HepG2 (cell line): ENCODE measurements at regions not wholly inside any gene's neighbourhood (a gene's known extent, or its start where the extent isn't known, plus 50 kb on each side); places are given as distances from the start of the nearest gene placed in this dataset.

Experiments
- ATAC-seq: fragments of 200-7000 bp; cut with Tn5 transposase; 3 replicates; pipeline ENCODE4 v1.9.1; 2020; ENCODE audit warnings: mild to moderate bottlenecking, moderate library complexity
- BruUV-seq: library from RNA; stranded (reverse); fragments of 400-500 nt; replicated peaks from 2 replicates; lab custom pipeline; 2021; lab: Mats Ljungman, UMichigan
- CTCF ChIA-PET: fragments of 300-600 bp; formaldehyde crosslinking; extraction: SDS; loops from one replicate; lab custom pipeline; 2021; ENCODE audit warnings: low total read pairs, inconsistent platforms, low intra/inter-chr PET ratio; lab: Yijun Ruan, JAX
- POLR2A ChIA-PET: fragments of 350-600 bp; sonication (Branson Sonifier 250); formaldehyde crosslinking; loops from one replicate; lab custom pipeline; 2020; ENCODE audit warnings: antibody characterized with exemption, inconsistent platforms; lab: Yijun Ruan, JAX
- DNase-seq: peaks from one replicate; pipeline ENCODE4 v3.0.0-alpha.2; 2015; ENCODE audit warnings: low spot score
- FAIRE-seq: peaks from 3 replicates; lab custom pipeline; 2011; peaks lifted over from hg19 to GRCh38; lab: Jason Lieb, UNC
- H2AFZ ChIP-seq: one replicate; pipeline ENCODE4 v1.6.1; 2011; ENCODE audit warnings: low read length, inconsistent platforms
- H3K27ac ChIP-seq: fragments of 300-600 bp; 3 replicates; pipeline ENCODE4 v1.8.0; 2011; ENCODE audit warnings: mixed run types, mild to moderate bottlenecking, mixed read lengths, low read length, inconsistent platforms; ENCODE audit not compliant: insufficient read depth; ENCODE audit errors: extremely low read length
- H3K27me3 ChIP-seq, 2 experiments: fragments of 200-600 bp in 1 of 2; 2 replicates in 1 of 2; 3 replicates in 1 of 2; pipeline versions ENCODE4 v1.6.0 to v1.8.0; 2011; ENCODE audit warnings: low read length in 2 of 2, mild to moderate bottlenecking in 2 of 2, moderate library complexity in 2 of 2, inconsistent platforms in 1 of 2; ENCODE audit not compliant: insufficient read depth in 2 of 2, control insufficient read depth in 1 of 2
- H3K36me3 ChIP-seq, 2 experiments: fragments of 200-600 bp in 1 of 2; replicated peaks in 1 of 2; 2 replicates in 1 of 2; 3 replicates in 1 of 2; pipeline versions ENCODE4 v1.5.1 to v1.8.0; 2011; ENCODE audit warnings: low read length in 2 of 2, inconsistent platforms in 1 of 2; ENCODE audit not compliant: insufficient read depth in 2 of 2, control insufficient read depth in 1 of 2
- H3K4me1 ChIP-seq: 2 replicates; pipeline ENCODE4 v1.5.1; 2012; ENCODE audit warnings: low read length, inconsistent platforms; ENCODE audit not compliant: insufficient read depth
- H3K4me2 ChIP-seq: 2 replicates; pipeline ENCODE4 v1.6.0; 2011; ENCODE audit warnings: low read depth, low read length, inconsistent platforms
- H3K4me3 ChIP-seq, 3 experiments: fragments of 200-600 bp in 1 of 3; sonication (generic), shearing (Covaris generic) in 1 of 3; replicated peaks in 1 of 3; 2 replicates each; pipeline ENCODE4 v1.5.1; 2011 to 2016; ENCODE audit warnings: low read length in 3 of 3, inconsistent platforms in 2 of 3, low read depth in 2 of 3, mild to moderate bottlenecking in 2 of 3, control low read depth in 1 of 3, mixed read lengths in 1 of 3; ENCODE audit not compliant: insufficient read depth in 1 of 3
- H3K79me2 ChIP-seq: one replicate; pipeline ENCODE4 v1.6.1; 2011; ENCODE audit warnings: low read length, inconsistent platforms; ENCODE audit not compliant: insufficient read depth
- H3K9ac ChIP-seq: 2 replicates; pipeline ENCODE4 v1.6.0; 2011; ENCODE audit warnings: mild to moderate bottlenecking, low read depth, low read length, inconsistent platforms; ENCODE audit not compliant: insufficient read depth
- H3K9me3 ChIP-seq: 2 replicates; pipeline ENCODE4 v1.5.1; 2012; ENCODE audit warnings: mild to moderate bottlenecking, low read length
- H4K20me1 ChIP-seq: 2 replicates; pipeline ENCODE4 v1.6.0; 2011; ENCODE audit warnings: inconsistent platforms, mild to moderate bottlenecking, low read length, moderate library complexity; ENCODE audit not compliant: insufficient read depth
- DDIT3 ChIP-seq: sonication (generic); formaldehyde crosslinking; IDR thresholded peaks from 2 replicates; pipeline ENCODE4 v1.4.0; 2020; ENCODE audit warnings: mild to moderate bottlenecking, missing genetic modification reagents
- DZIP1 ChIP-seq: sonication (generic); formaldehyde crosslinking; IDR thresholded peaks from 2 replicates; pipeline ENCODE4 v1.5.0; 2020; ENCODE audit warnings: mild to moderate bottlenecking, missing genetic modification reagents
- FOXJ3 ChIP-seq: sonication (generic); formaldehyde crosslinking; IDR thresholded peaks from 2 replicates; pipeline ENCODE4 v1.4.0; 2020; ENCODE audit warnings: missing genetic modification reagents, mild to moderate bottlenecking, borderline replicate concordance
- HNRNPK ChIP-seq: fragments of 200-400 bp; formaldehyde crosslinking; IDR thresholded peaks from 2 replicates; pipeline ENCODE4 v1.6.1; 2018; ENCODE audit warnings: low read length, low read depth, moderate library complexity, mild to moderate bottlenecking; ENCODE audit not compliant: poor library complexity, severe bottlenecking
- HOXA3 ChIP-seq: sonication (generic); formaldehyde crosslinking; IDR thresholded peaks from 2 replicates; pipeline ENCODE4 v1.5.0; 2020; ENCODE audit warnings: missing genetic modification reagents
- MATR3 ChIP-seq: sonication (generic); formaldehyde crosslinking; IDR thresholded peaks from 2 replicates; pipeline ENCODE4 v1.4.0; 2020; ENCODE audit warnings: missing genetic modification reagents
- NFKBIZ ChIP-seq: IDR thresholded peaks from 2 replicates; pipeline ENCODE4 v1.6.1; 2018; ENCODE audit warnings: missing genetic modification reagents, missing compliant biosample characterization
- PHB2 ChIP-seq: fragments of 450-650 bp; IDR thresholded peaks from 2 replicates; pipeline ENCODE4 v1.6.1; 2018; ENCODE audit not compliant: partially characterized antibody
- PHF21A ChIP-seq: sonication (generic); formaldehyde crosslinking; IDR thresholded peaks from 2 replicates; pipeline ENCODE4 v1.5.0; 2020; ENCODE audit warnings: mild to moderate bottlenecking, missing genetic modification reagents
- RARA ChIP-seq: IDR thresholded peaks from 2 replicates; pipeline ENCODE4 v1.6.1; 2016; ENCODE audit warnings: missing genetic modification reagents, missing compliant biosample characterization
- SMARCC2 ChIP-seq: fragments of 450-650 bp; IDR thresholded peaks from 2 replicates; pipeline ENCODE4 v1.6.1; 2017; ENCODE audit warnings: antibody characterized with exemption, mild to moderate bottlenecking
- SRF ChIP-seq: IDR thresholded peaks from 2 replicates; pipeline ENCODE4 v1.6.1; 2011; ENCODE audit warnings: mild to moderate bottlenecking, low read depth, low read length, moderate library complexity
- SYNCRIP ChIP-seq: fragments of 200-400 bp; formaldehyde crosslinking; IDR thresholded peaks from 2 replicates; pipeline ENCODE4 v1.6.1; 2018; ENCODE audit warnings: mild to moderate bottlenecking, low read depth, low read length; ENCODE audit not compliant: insufficient read depth
- TMF1 ChIP-seq: sonication (generic); formaldehyde crosslinking; IDR thresholded peaks from 2 replicates; pipeline ENCODE4 v1.8.1; 2022; ENCODE audit warnings: low read depth, missing genetic modification reagents
- WIZ ChIP-seq: sonication (generic); formaldehyde crosslinking; IDR thresholded peaks from 2 replicates; pipeline ENCODE4 v1.5.1; 2020; ENCODE audit warnings: mild to moderate bottlenecking, missing genetic modification reagents
- ZBTB8A ChIP-seq: sonication (generic); formaldehyde crosslinking; IDR thresholded peaks from 2 replicates; pipeline ENCODE4 v1.4.0; 2020; ENCODE audit warnings: mild to moderate bottlenecking, low read depth, missing genetic modification reagents, borderline replicate concordance
- ZNF788 ChIP-seq: sonication (generic); formaldehyde crosslinking; IDR thresholded peaks from 2 replicates; pipeline ENCODE4 v1.5.0; 2020; ENCODE audit warnings: mild to moderate bottlenecking, missing genetic modification reagents, borderline replicate concordance
- ZZZ3 ChIP-seq: sonication (generic); formaldehyde crosslinking; IDR thresholded peaks from 2 replicates; pipeline ENCODE4 v1.4.0; 2020; ENCODE audit warnings: missing genetic modification reagents, mild to moderate bottlenecking, borderline replicate concordance
- WGBS: methylation state at CpG from one replicate; pipeline ENCODE4 v1.1.6; 2017; ENCODE audit warnings: low lambda C conversion rate; 5-methylcytosine and 5-hydroxymethylcytosine counted together
- in situ Hi-C: cut with HindIII; loops from 2 replicates; pipeline ENCODE4 v1.10.0; 2017; ENCODE audit warnings: low pct_unique_long_range_greater_than_20kb; ENCODE audit not compliant: extremely low pct_ligation_motif_present
- intact Hi-C: fragments of 100-400 bp; cut with micrococcal nuclease; formaldehyde crosslinking; loops from one replicate; pipeline ENCODE4 v1.10.0; 2022; ENCODE audit not compliant: unreplicated experiment

- TF ChIP-seq PHF21A (no peak), SRF (no peak), ZBTB8A (CRISPR knock-in tag) (no peak), ZZZ3 (CRISPR knock-in tag) (no peak)
These were observed 658.2 kb downstream of the STIM2 start (continued) for GRCh38 chr4:27518876-27519275.

GRCh38 chr4:27524224-27524623, 663.6 kb downstream of the STIM2 start:
- in situ Hi-C loops = no loop called here
- no peaks in the 10 kb centered on the region for H3K27me3 ChIP-seq
- intact Hi-C loops = no loop called here
- H3K36me3 ChIP-seq = no peaks in the 10 kb centered on the region
- no peak overlapping the region for H3K4me3 ChIP-seq
- CTCF ChIA-PET = no interaction called here
- H2AFZ ChIP-seq = no peak overlapping the region
- DNase-seq (no peak), ATAC-seq (no peak), FAIRE-seq (no peak)
- H3K4me1 ChIP-seq = no peaks in the 10 kb centered on the region
- no peak overlapping the region for H3K27ac ChIP-seq
- no peaks in the 10 kb centered on the region for H4K20me1 ChIP-seq
- 27% methylated on average over 2 of the region's 2 CpGs for WGBS
- H3K79me2 ChIP-seq = no peaks in the 10 kb centered on the region
- H3K9me3 ChIP-seq = peaks cover 11% of the 10 kb centered on the region; the same call in 1 of the 2 replicates
- no peak overlapping the region for H3K4me2 ChIP-seq
- BruUV-seq = no TSS peak
- TF ChIP-seq MATR3 = no peak
- no peak for TF ChIP-seq PHB2
- no peak for TF ChIP-seq SMARCC2
- no peak for TF ChIP-seq NFKBIZ
- TF ChIP-seq TMF1 = no peak
- TF ChIP-seq, all 625 proteins: peak for 0
- H3K9ac ChIP-seq = no peak overlapping the region
- POLR2A ChIA-PET = no interaction called here

GRCh38 chr4:27534488-27534887, 673.8 kb downstream of the STIM2 start:
- DNase-seq (no peak), FAIRE-seq (no peak)
- 0% methylated on average over 1 of the region's 1 CpG for WGBS
- TF ChIP-seq HOXA3 (CRISPR knock-in tag) (no peak), DDIT3 (no peak), FOXJ3 (CRISPR knock-in tag) (no peak), RARA (CRISPR knock-in tag) (no peak), ZNF788 (CRISPR knock-in tag) (no peak), DZIP1 (CRISPR knock-in tag) (no peak), HNRNPK (no peak), WIZ (no peak), SYNCRIP (no peak)

More at GRCh38 chr4:27534488-27534887, 673.8 kb downstream of the STIM2 start:
- Histone ChIP-seq H3K9ac (no peak overlapping the region), H3K4me2 (no peak overlapping the region), H3K4me3 (no peak overlapping the region), H2AFZ (no peak overlapping the region), H3K79me2 (no peaks in the 10 kb centered on the region), H3K27me3 (no peaks in the 10 kb centered on the region), H3K36me3 (no peaks in the 10 kb centered on the region), H4K20me1 (no peaks in the 10 kb centered on the region), H3K27ac (no peak overlapping the region), H3K9me3 (peaks cover 15% of the 10 kb centered on the region), H3K4me1 (no peaks in the 10 kb centered on the region)
- no peak for ATAC-seq
- no TSS peak for BruUV-seq
- in situ Hi-C loops = no loop called here
- intact Hi-C loops = no loop called here
- CTCF ChIA-PET = no interaction called here
- POLR2A ChIA-PET = no interaction called here
